ENCODE measurements at regions not wholly inside any gene's neighbourhood (a gene's known extent, or its start where the extent isn't known, plus 50 kb on each side); places are given as distances from the start of the nearest gene placed in this dataset.

- no peak overlapping the region for H2BK20ac ChIP-seq (ENCODE audit: low read length)
- H3K4me2 ChIP-seq (ENCODE audit: insufficient read depth in 1 of 2, low read depth in 2 of 2, low read length in 2 of 2) = no peak overlapping the region
- H3K9me3 ChIP-seq (ENCODE audit: insufficient read depth in 2 of 2, low read depth in 1 of 2, low read length in 1 of 2) = no peaks in the 10 kb centered on the region
- H2BK12ac ChIP-seq (ENCODE audit: low read depth, low read length) = no peak overlapping the region
- no peaks in the 10 kb centered on the region for H3K36me3 ChIP-seq (ENCODE audit: control insufficient read depth in 2 of 4, insufficient read depth in 4 of 4, low read length in 3 of 4)
- H3K56ac ChIP-seq (replicated peaks; ENCODE audit: insufficient read length, low read depth, low read length) = no peak overlapping the region
- H2BK15ac ChIP-seq (ENCODE audit: low read length) = no peak overlapping the region
- no peak overlapping the region for H3K4me3 ChIP-seq (ENCODE audit: extremely low read depth in 1 of 4, insufficient read depth in 2 of 4, low read depth in 3 of 4, low read length in 4 of 4)
- H3K14ac ChIP-seq (ENCODE audit: insufficient read length) = no peak overlapping the region
- FAIRE-seq = no peak
- no peak overlapping the region for H2BK120ac ChIP-seq (replicated peaks; ENCODE audit: low read depth, low read length)
- no peak for DNase-seq (ENCODE audit: low read depth in 1 of 2, low spot score in 2 of 2)
- no peaks in the 10 kb centered on the region for H4K20me1 ChIP-seq (replicated peaks in 1 of 2; ENCODE audit: control insufficient read depth in 1 of 2, insufficient read depth in 2 of 2, low read length in 2 of 2)
- no peak overlapping the region for H2AFZ ChIP-seq (ENCODE audit: low read length)
- H4K91ac ChIP-seq (replicated peaks; ENCODE audit: insufficient read length, low read length) = no peak overlapping the region
- ChIA-PET POLR2A (ENCODE audit: partially characterized antibody) (interaction anchor here (0.9 kb wide), 1 partner anchor 16 kb away, joined by 3 read pairs; no protein-coding TSS in a partner anchor), CTCF (ENCODE audit: partially characterized antibody) (no interaction called here)
- no peaks in the 10 kb centered on the region for H3K23me2 ChIP-seq (ENCODE audit: low read depth, low read length)
- H3K27me3 ChIP-seq (replicated peaks in 1 of 4; ENCODE audit: control insufficient read depth in 3 of 4, extremely low read depth in 1 of 4, insufficient read depth in 3 of 4, low read length in 3 of 4) = no peaks in the 10 kb centered on the region
- H3K27ac ChIP-seq (ENCODE audit: low read depth, low read length) = no peak overlapping the region
- H2AK5ac ChIP-seq (ENCODE audit: low read depth, low read length) = no peak overlapping the region
- no peak overlapping the region for H3K4ac ChIP-seq (replicated peaks; ENCODE audit: insufficient read length, low read depth, low read length)
- no peak overlapping the region for H4K8ac ChIP-seq (ENCODE audit: extremely low read depth, insufficient read depth, low read length)
- no peak overlapping the region for H3K23ac ChIP-seq (ENCODE audit: insufficient read length)
- no peak overlapping the region for H2BK5ac ChIP-seq (ENCODE audit: low read depth, low read length)
- H3K79me1 ChIP-seq (ENCODE audit: low read depth, low read length) = no peaks in the 10 kb centered on the region
- no peak overlapping the region for H3K18ac ChIP-seq (ENCODE audit: extremely low read depth, low read length)
- H4K5ac ChIP-seq (ENCODE audit: insufficient read length, low read depth, low read length) = no peak overlapping the region
- no peak overlapping the region for H3K9ac ChIP-seq (replicated peaks in 1 of 4; ENCODE audit: extremely low read depth in 1 of 4, low read depth in 3 of 4, low read length in 3 of 4)
- peaks cover 0 to 3% (median 0%) of the 10 kb centered on the region in 4 experiments; a peak in 2 of 7 replicates for H3K4me1 ChIP-seq (replicated peaks in 1 of 4; ENCODE audit: control insufficient read depth in 3 of 4, insufficient read depth in 4 of 4, low read length in 3 of 4)
- H3K79me2 ChIP-seq (ENCODE audit: control insufficient read depth in 1 of 2, insufficient read depth in 2 of 2, low read length in 2 of 2) = no peaks in the 10 kb centered on the region
- no peak for TF ChIP-seq FOSL1 (IDR thresholded peaks at IDR 0.05; ENCODE audit: insufficient read depth, low read depth, low read length)
- no peak for TF ChIP-seq ATF3 (IDR thresholded peaks at IDR 0.05; ENCODE audit: insufficient read depth, low read depth, low read length)
- TF ChIP-seq ASH2L (IDR thresholded peaks at IDR 0.05; ENCODE audit: low read length) = no peak
- TF ChIP-seq PHF8 (conservative IDR thresholded peaks at IDR 0.05; ENCODE audit: low read depth, low read length) = no peak
- no peak for TF ChIP-seq POLR2AphosphoS5 (IDR thresholded peaks at IDR 0.05; ENCODE audit: low read depth, low read length)
- TF ChIP-seq EZH2 (IDR thresholded peaks at IDR 0.05; ENCODE audit: low read depth, low read length, severe bottlenecking) = no peak
- no peak for TF ChIP-seq BACH1 (IDR thresholded peaks at IDR 0.05; ENCODE audit: low read length)
- no peak for TF ChIP-seq SAP30 (IDR thresholded peaks at IDR 0.05; ENCODE audit: insufficient read depth, insufficient replicate concordance, low read length)
- TF ChIP-seq ZNF274 (IDR thresholded peaks at IDR 0.05; ENCODE audit: borderline replicate concordance, extremely low read depth, low read length) = no peak
- TF ChIP-seq CTBP2 (IDR thresholded peaks at IDR 0.05; ENCODE audit: borderline replicate concordance, insufficient read depth, insufficient read length, low read length) = no peak
Observed at GRCh38 chrX:115709039-115709438, 148.1 kb downstream of the PLS3 start.
